ENCODE measurements at regions not wholly inside any gene's neighbourhood (a gene's known extent, or its start where the extent isn't known, plus 50 kb on each side); places are given as distances from the start of the nearest gene placed in this dataset.

DNA sequence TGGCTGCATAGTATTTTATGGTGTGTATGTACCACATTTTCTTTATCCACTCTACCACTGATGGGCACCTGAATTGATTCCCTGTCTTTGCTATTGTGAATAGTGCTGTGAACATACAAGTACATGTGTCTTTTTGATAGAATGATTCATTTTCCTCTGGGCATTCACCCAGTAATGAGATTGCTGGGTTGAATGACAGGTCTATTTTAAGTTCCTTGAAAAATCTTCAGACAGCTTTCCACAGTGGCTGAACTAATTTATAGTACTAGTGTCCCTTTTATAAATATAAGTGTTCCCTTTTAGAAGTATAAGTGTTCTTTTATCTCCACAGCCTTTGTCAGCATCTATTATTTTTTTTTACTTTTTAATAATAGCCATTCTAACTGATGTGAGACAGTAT, 303.9 kb upstream of the EPHA4 start:
- H3K27me3 ChIP-seq (ENCODE audit: control insufficient read depth in 1 of 2, insufficient read depth in 2 of 2, low read length in 2 of 2), result no peaks in the 10 kb centered on the region
- H3K9ac ChIP-seq (ENCODE audit: insufficient read depth, low read depth, low read length), result no peak overlapping the region
- no peak overlapping the region for H3K4me3 ChIP-seq (replicated peaks in 1 of 3; ENCODE audit: insufficient read depth in 1 of 3, low read depth in 2 of 3, low read length in 3 of 3)
- no peak overlapping the region for H2AFZ ChIP-seq (ENCODE audit: low read length)
- ChIA-PET CTCF (ENCODE audit: low intra/inter-chr PET ratio, low total read pairs) (no interaction called here), POLR2A (no interaction called here)
- no peak for DNase-seq (ENCODE audit: low spot score)
- FAIRE-seq, result no peak
- no peaks in the 10 kb centered on the region for H3K4me1 ChIP-seq (ENCODE audit: insufficient read depth, low read length)
- no peaks in the 10 kb centered on the region for H4K20me1 ChIP-seq (ENCODE audit: insufficient read depth, low read length)
- H3K4me2 ChIP-seq (ENCODE audit: low read depth, low read length), result no peak overlapping the region
- no peaks in the 10 kb centered on the region for H3K36me3 ChIP-seq (replicated peaks in 1 of 2; ENCODE audit: control insufficient read depth in 1 of 2, insufficient read depth in 2 of 2, low read length in 2 of 2)
- no TSS peak for BruUV-seq (replicated peaks)
- no peaks in the 10 kb centered on the region for H3K79me2 ChIP-seq (ENCODE audit: insufficient read depth, low read length)
- no peak for ATAC-seq
- in situ Hi-C loops (cut with HindIII; ENCODE audit: extremely low pct_ligation_motif_present, low pct_unique_long_range_greater_than_20kb) (no loop called here), intact Hi-C loops (cut with micrococcal nuclease; ENCODE audit: unreplicated experiment) (no loop called here)
- H3K9me3 ChIP-seq (ENCODE audit: low read length), result peaks cover 28% of the 10 kb centered on the region; the same call in 1 of the 2 replicates
- no peak overlapping the region for H3K27ac ChIP-seq (ENCODE audit: extremely low read length, insufficient read depth, low read length)
- TF ChIP-seq KIAA2018 (CRISPR knock-in tag; IDR thresholded peaks at IDR 0.05; ENCODE audit: borderline replicate concordance) (no peak), ZNF256 (CRISPR knock-in tag; conservative IDR thresholded peaks at IDR 0.05) (no peak), PITX1 (CRISPR knock-in tag; IDR thresholded peaks at IDR 0.05) (no peak), HNF4A (CRISPR knock-in tag; IDR thresholded peaks at IDR 0.05) (no peak), ZSCAN21 (CRISPR knock-in tag; IDR thresholded peaks at IDR 0.05; ENCODE audit: borderline replicate concordance) (no peak), HNRNPH1 (optimal IDR thresholded peaks at IDR 0.05; ENCODE audit: low read depth, low read length) (no peak), TRIM24 (CRISPR knock-in tag; IDR thresholded peaks at IDR 0.05) (no peak), RELA (CRISPR knock-in tag; IDR thresholded peaks at IDR 0.05) (no peak), ZNF263 (CRISPR knock-in tag; IDR thresholded peaks at IDR 0.05) (no peak)
- TF ChIP-seq, protein P1, sequence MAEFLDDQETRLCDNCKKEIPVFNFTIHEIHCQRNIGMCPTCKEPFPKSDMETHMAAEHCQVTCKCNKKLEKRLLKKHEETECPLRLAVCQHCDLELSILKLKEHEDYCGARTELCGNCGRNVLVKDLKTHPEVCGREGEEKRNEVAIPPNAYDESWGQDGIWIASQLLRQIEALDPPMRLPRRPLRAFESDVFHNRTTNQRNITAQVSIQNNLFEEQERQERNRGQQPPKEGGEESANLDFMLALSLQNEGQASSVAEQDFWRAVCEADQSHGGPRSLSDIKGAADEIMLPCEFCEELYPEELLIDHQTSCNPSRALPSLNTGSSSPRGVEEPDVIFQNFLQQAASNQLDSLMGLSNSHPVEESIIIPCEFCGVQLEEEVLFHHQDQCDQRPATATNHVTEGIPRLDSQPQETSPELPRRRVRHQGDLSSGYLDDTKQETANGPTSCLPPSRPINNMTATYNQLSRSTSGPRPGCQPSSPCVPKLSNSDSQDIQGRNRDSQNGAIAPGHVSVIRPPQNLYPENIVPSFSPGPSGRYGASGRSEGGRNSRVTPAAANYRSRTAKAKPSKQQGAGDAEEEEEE (CRISPR knock-in tag; IDR thresholded peaks at IDR 0.05; ENCODE audit: borderline replicate concordance), result no peak

All from HepG2 (cell line).